ENCODE measurements at regions not wholly inside any gene's neighbourhood (a gene's known extent, or its start where the extent isn't known, plus 50 kb on each side); places are given as distances from the start of the nearest gene placed in this dataset.

GRCh38 chr5:90141984-90142383 lies 267.6 kb downstream of the CETN3 start:
- H3K27ac ChIP-seq: no peak overlapping the region
- DNase-seq (ENCODE audit: low read depth, low spot score): no peak

DNA sequence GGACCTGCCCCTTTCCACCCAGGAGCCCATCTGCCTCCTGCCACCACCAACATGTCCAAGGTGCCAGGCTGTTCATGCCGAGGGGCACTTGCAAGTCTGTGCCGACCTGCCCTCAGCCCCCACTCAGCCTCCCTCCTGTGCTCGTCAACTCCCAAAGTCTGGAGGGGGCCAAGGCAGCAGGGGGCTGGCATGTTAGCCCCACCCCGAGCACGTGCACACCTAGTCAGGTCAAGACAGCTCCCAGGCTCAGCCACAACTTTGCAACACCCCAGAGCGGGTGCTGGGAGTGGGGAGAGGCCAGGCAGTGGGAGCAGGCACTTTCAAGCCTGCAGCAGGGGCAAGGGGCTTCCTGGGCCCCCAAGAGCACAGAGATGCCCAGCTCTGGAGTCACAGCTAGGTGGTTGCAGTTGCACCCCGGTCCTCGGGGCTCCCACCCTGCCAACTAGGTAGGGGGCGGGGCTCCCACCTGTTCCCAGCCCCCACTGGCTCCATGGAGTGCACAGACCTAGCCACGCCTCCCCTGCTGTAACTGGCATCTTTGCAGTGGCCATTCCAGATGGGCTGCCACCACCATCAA lies 272.5 kb downstream of the CETN3 start:
- no peak overlapping the region for H3K27ac ChIP-seq
- DNase-seq (ENCODE audit: low read depth, low spot score): no peak

DNA sequence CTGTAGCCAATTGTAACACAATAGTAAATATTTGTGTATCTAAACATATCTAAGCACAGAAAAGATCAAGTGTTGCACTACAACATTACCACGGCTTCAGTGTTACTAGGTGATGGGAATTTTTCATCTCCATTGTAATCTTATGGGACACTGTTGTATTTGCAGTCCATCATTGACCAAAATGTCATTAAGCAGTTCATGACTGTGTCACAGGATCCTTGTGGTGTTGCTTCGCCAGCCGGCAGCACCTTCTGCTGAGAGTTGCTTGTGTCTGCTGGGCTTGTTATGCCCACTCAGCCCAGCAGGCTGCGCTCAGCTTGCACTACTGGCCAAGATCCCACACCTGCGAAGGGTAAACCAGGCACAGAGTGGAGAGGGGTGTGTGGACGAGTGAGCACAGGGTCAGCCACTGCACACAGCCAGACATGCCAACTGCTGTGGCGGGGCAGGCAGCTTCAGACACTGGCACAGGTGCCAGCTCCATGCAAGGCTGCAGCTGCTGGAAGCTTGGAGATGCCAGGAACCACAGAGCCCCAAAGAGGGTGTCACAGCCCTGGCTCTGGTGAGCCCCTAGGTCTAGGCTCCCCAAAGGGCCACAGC lies 273.7 kb downstream of the CETN3 start:
- no peak for DNase-seq (ENCODE audit: low read depth, low spot score)
- H3K27ac ChIP-seq: no peak overlapping the region

- H3K27ac ChIP-seq: no peak overlapping the region
- DNase-seq (ENCODE audit: low read depth, low spot score): no peak
These were observed 274.7 kb downstream of the CETN3 start for GRCh38 chr5:90134892-90135291.

DNA sequence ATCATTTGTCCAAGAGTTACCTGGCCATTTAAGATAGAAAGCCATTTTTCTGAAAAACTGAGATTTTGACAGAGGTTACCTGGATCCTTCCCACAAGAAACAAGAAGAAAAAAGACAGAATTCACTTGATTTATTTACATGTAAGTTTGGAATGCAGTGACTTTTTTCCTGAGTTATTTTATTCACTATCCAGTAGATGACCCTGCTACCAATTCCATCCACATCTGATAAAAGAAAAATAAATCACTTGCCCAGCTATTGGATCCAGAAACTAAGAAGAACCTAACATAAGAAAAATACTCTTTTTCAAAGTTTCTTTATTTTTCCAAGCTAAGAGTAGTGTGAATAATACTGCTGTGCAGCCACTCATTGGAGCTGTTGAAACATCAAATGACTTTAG lies 275.2 kb downstream of the CETN3 start:
- no peak for DNase-seq (ENCODE audit: low read depth, low spot score)
- no peak overlapping the region for H3K27ac ChIP-seq

GRCh38 chr5:90133941-90134340 lies 275.6 kb downstream of the CETN3 start:
- DNase-seq (ENCODE audit: low read depth, low spot score): no peak
- no peak overlapping the region for H3K27ac ChIP-seq

DNA sequence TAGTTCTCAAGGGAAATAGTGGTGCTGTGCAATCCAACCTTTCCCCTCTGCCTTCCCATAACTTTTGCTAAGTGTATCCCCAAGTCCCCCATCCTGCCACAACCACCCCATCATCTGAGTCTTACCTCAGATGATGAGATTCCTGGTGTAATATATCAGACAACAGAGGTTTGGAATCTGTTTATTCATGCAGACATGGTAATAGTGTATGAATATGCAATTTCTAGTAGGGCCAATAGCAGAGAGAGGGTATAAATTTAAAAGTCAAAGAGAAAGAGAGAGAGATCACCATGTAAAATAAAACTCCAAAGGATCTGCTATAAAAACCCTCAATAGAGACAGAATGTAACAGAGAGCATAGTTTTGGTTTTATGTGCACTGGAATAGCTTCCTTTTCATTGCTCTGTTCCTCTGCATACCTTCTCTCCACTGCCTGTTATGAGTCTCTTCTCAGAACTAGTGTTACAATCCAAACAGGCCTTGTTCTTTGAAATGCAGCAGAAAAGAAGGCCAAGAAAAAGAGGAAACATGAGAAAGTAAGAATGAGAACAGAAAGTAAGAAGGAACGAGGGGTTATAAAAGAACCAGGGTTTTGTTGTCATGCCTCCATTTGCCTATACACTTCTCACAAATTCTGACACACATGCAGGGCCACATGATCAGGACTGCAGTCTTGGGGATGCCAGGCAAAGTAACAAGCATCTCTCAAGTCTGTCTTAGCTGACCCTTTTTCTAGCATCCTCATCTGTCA lies 278.0 kb downstream of the CETN3 start:
- H3K27ac ChIP-seq: no peak overlapping the region
- DNase-seq (ENCODE audit: low read depth, low spot score): no peak

DNA sequence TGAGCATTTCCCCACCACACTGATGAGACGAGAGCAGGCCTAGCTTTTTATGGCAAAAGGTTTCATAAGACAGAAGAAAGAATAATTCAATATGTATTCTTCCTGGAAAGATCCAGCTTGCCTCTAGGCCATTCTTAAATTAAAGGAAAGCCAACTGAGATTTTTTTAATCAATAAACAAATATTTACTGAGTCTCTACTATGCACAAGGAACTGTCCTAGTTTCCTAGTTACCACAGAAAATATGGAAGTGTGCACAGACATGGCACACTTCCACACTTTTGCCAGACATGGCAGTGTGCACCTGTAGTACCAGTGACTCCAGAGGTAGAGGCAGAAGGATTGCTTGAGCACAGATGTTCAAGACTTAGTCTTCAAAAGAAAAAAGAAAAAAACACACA lies 281.0 kb downstream of the CETN3 start:
- no peak overlapping the region for H3K27ac ChIP-seq
- DNase-seq (ENCODE audit: low read depth, low spot score): no peak

DNA sequence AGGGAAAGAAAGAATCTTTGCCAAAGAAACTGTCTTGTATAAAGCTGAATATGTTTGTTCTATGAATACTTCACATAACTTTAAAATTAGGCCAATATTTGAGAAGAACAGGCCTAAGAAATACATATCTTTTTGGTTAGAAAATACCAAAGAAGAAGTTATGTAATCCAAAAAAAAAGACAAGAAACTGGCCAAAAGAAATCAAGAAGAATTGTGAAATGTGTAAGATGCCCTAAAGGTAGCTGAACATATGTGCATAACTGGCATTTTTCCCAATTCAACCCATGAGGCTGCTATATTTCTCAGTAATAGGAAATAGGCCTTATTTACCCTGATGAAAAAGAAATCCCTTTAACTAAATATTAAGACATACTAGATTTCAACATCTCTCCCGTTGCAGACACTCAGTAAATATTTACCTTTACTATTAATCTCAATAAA lies 290.0 kb downstream of the CETN3 start:
- DNase-seq (ENCODE audit: low read depth, low spot score): no peak
- no peak overlapping the region for H3K27ac ChIP-seq

GRCh38 chr5:90117005-90117404 lies 292.6 kb downstream of the CETN3 start:
- DNase-seq (ENCODE audit: low read depth, low spot score): no peak
- H3K27ac ChIP-seq: no peak overlapping the region

GRCh38 chr5:90113108-90113507 lies 296.4 kb downstream of the CETN3 start:
- H3K27ac ChIP-seq: no peak overlapping the region
- DNase-seq (ENCODE audit: low read depth, low spot score): no peak

DNA sequence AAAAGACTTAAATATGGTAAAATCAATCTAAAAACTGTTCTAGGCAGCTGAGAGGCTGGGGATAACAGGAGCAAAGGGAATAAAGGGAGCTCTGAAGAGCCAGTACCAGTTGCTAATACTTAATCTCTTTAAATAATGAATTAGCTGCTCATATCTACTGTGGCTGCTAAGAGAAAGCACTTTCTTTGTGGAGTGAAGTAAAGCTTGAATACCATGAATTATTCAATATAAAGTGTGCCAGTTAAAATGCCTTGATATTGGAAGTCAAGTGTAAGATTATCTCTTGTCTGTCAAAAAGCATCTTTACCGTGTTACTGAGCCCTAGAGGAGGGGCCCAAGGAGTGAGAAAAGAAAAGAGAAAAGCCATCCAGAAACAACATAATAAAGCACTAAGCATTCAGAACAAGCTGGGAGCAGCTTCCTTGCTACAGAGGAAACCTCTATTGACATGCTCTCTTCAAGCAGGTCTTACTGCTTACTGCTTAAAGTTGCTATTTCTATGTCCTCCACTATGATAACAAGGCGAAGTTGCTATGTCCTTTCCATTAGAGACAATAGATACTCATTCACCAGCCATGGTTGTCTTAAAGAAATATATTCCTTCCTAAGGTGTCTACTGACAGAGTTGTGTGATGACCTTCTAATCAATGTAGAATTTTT lies 297.4 kb downstream of the CETN3 start:
- no peak overlapping the region for H3K27ac ChIP-seq
- no peak for DNase-seq (ENCODE audit: low read depth, low spot score)

DNA sequence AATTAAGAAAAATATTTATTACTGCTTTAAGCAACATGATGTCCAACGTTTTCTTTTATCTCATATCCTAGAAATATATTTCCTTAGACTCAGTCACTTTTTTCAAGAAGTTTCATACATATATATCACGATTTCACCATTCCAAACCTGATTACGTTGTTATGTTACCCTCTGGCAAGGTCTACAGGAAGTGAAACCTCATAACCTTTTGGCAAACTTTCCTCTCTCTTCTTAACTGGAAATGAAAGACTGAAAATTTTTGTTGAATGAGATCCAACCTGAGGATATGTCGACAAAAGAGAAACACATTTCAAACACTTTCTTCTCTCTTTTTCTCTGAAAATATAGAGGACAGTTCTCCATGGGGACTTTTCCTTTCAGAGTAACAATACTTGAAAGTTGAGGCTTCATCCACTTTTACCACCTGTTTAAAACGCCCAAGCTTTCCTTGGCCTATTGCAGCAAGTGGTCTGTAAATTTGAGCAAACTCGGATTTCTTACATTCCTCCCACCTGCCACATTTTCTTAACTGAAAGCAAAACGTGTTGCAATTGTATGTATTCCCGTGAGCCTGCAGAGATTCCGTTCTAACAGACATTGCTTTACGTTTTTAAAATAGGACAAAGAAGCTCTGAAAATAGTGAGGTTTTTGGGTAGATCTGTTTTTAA lies 298.1 kb downstream of the CETN3 start:
- no peak overlapping the region for H3K27ac ChIP-seq
- DNase-seq (ENCODE audit: low read depth, low spot score): no peak

- H3K27ac ChIP-seq: no peak overlapping the region
These were observed 300.3 kb downstream of the CETN3 start for GRCh38 chr5:90109285-90109684.

DNA sequence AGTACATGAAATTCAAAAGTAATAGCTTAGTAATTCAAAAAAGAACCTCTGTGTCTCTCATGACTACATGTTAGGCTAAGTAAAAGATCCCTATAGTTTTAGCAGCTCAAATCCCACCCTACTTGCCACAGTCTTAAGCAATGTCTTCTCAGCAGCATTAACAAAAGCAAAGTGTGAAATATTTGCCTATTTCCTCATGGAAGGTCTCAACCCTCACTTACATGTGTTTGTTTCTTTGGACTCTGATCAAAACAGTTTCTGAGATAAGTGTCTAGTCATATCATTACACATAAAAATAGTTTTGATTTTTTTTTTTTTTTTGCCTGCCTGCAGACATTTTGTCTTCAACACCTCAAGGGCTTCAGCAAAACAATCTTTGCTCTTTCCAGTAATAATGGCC lies 310.5 kb downstream of the CETN3 start:
- no peak for DNase-seq (ENCODE audit: low read depth, low spot score)
- H3K27ac ChIP-seq: no peak overlapping the region

More at GRCh38 chr5:90109285-90109684, 300.3 kb downstream of the CETN3 start:
- DNase-seq (ENCODE audit: low read depth, low spot score): no peak

DNA sequence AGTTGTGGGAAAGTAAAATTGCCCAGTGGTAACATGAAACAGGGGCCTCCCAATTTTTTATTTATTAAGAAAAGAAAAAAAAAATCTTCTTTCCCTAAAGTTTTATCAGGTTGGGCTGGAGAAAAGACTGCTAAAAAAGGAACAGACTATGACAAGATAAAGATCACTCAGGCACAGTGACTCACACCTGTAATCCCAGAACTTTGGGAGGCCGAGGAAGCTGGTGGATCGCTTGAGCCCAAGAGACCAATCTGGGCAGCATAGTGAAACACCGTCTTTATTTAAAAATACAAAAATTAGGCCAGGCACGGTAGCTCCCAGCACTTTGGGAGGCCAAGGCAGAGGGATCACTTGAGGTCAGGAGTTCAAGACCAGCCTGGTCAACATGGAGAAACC lies 312.5 kb downstream of the CETN3 start:
- peak overlapping the region; percentile 62 for H3K27ac ChIP-seq
- no peak for DNase-seq (ENCODE audit: low read depth, low spot score)

DNA sequence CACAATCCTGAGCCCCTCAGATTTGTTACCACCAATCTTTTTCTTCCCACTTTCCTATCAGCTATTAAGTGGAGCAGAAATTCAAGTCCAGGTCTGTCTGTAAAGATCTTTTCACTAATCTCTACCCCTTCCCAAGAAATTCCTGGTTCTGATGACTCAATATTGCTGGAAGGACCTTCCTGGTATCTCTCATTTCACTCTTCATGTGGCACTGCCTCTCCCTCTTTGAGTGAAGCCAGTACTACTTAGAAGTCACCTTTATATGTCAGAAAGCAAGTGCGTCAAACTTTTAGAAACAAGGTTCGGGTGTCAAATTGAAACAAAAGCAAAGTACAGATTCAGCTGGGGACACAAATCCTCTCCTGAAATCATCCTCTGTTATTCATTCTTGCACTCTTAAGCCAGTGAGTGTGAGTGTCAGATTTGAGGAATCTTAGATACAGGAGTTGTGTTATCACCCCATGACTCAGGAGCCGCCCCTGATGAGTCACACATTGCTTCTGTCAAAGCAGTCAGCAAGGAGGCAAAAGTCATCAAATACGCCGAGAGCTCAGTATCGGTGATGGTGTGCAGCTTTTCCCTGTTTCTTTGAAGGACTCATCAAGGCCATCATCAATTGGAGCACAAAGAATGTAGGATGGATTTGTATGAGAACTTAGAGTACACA lies 313.0 kb downstream of the CETN3 start:
- peak overlapping the region; percentile 62 for H3K27ac ChIP-seq
- peak; percentile 88 for DNase-seq (ENCODE audit: low read depth, low spot score)

DNA sequence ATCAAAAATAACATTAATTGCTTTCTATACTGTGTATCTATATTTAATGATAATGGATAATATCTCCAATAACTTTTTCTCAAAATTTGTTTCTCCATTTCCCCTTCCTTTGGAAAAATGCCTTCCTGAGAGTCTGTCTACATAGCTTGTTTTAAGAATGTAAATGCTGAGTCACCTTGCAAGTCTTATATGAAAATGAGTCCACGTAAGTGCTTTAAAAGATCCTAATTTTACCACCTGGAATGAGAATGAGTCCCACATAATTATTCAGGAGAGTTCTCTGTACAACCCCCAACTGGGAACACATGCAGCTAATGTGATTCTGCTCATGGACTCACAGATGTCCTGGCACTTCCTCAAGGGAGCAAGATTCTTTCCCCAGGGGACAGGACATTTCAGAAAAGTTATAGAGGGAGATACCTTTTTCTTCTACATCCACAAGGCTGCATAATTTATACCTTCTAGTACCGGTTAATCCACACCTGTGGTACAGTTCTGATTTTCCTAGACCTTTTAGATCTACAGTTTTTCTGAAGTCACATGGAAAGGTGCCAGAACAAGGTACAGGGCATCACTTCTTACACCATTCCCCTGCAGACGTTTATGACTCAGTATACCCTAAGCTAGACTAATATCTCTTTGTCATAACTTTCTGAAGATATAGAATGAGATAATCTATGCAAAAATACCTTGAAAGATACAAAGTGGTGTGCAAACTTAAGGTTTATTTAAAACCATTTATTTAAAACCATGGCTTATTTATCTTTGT lies 314.1 kb downstream of the CETN3 start:
- H3K27ac ChIP-seq: peak overlapping the region; percentile 62
- DNase-seq (ENCODE audit: low read depth, low spot score): no peak

- peak; percentile 46 for DNase-seq (ENCODE audit: low read depth, low spot score)
- H3K27ac ChIP-seq: peak overlapping the region; percentile 62
These were observed 315.6 kb downstream of the CETN3 start for GRCh38 chr5:90093751-90094485.
